Left lung (tissue), 4 donors: ENCODE measurements at regions not wholly inside any gene's neighbourhood (a gene's known extent, or its start where the extent isn't known, plus 50 kb on each side); places are given as distances from the start of the nearest gene placed in this dataset.
"Not testable (repeated sequence)": the region's sequence is repeated elsewhere in the genome, so short reads cannot be mapped to it uniquely, and the experiment has no call there.

Experiments used
- ATAC-seq: fragments of 200-7000 bp; cut with Tn5 transposase; one replicate; pipeline ENCODE4 v1.9.1; 2020; ENCODE audit warnings: moderate library complexity
- DNase-seq, 4 donors: peaks; one replicate each; pipeline ENCODE4 v3.0.0-alpha.2; 2013 to 2020
- H3K27ac ChIP-seq, 2 donors: fragments of 200-600 bp; sonication (generic) in 1 of 2; one replicate each; pipeline versions ENCODE4 v1.5.0 to v1.8.0; 2020 to 2021
- H3K27me3 ChIP-seq, 2 donors: fragments of 200-600 bp; sonication (generic) in 1 of 2; one replicate each; pipeline versions ENCODE4 v1.5.0 to v1.8.0; 2020 to 2021
- H3K36me3 ChIP-seq, 2 donors: fragments of 200-600 bp; sonication (generic) in 1 of 2; one replicate each; pipeline versions ENCODE4 v1.5.0 to v1.8.0; 2020 to 2021
- H3K4me1 ChIP-seq, 2 donors: fragments of 200-600 bp; one replicate each; pipeline ENCODE4 v1.8.0; 2021
- H3K4me3 ChIP-seq, 2 donors: fragments of 200-600 bp; sonication (generic) in 1 of 2; one replicate each; pipeline versions ENCODE4 v1.5.0 to v1.8.0; 2020 to 2021; ENCODE audit warnings: mild to moderate bottlenecking in 1 of 2
- H3K9me3 ChIP-seq, 2 donors: fragments of 200-600 bp; sonication (generic) in 1 of 2; one replicate each; pipeline versions ENCODE4 v1.5.0 to v1.8.0; 2020 to 2021
- intact Hi-C, 2 donors: fragments of 100-400 bp; cut with DNase I; formaldehyde crosslinking; loops; one replicate each; pipeline versions ENCODE4 v1.11.2 to v1.14.2; 2022
- donor health status: DM: no; HTN: yes; CAD: no.
- donor health status: DM: no; HTN: no; CAD: no.

GRCh38 chr16:88231839-88232238 lies 150.9 kb upstream of the ZNF469 start:
- peaks cover 0 to 18% of the 10 kb centered on the region in 2 donors for H3K27me3 ChIP-seq
- H3K36me3 ChIP-seq, H3K9me3 ChIP-seq, ATAC-seq, DNase-seq, intact Hi-C loops, H3K4me1 ChIP-seq, H3K4me3 ChIP-seq, H3K27ac ChIP-seq: not testable (repeated sequence)

- DNase-seq, H3K9me3 ChIP-seq, H3K36me3 ChIP-seq, H3K27ac ChIP-seq, H3K4me1 ChIP-seq, intact Hi-C loops, H3K4me3 ChIP-seq, ATAC-seq: not testable (repeated sequence)
- peaks cover 0 to 19% of the 10 kb centered on the region in 2 donors for H3K27me3 ChIP-seq
These were observed 150.1 kb upstream of the ZNF469 start for GRCh38 chr16:88232401-88233258.

- H3K4me3 ChIP-seq, DNase-seq, H3K4me1 ChIP-seq, ATAC-seq, H3K9me3 ChIP-seq, intact Hi-C loops, H3K36me3 ChIP-seq: not testable (repeated sequence)
- H3K27ac ChIP-seq = peak overlapping the region; percentile 48 to 53
- peaks cover 0 to 27% of the 10 kb centered on the region in 2 donors for H3K27me3 ChIP-seq
These were observed 148.9 kb upstream of the ZNF469 start for GRCh38 chr16:88233621-88234420.

- DNase-seq (peak in 2 of 4 donors; percentile 20 to 28), ATAC-seq (peak; percentile 71)
- H3K4me3 ChIP-seq, H3K4me1 ChIP-seq, intact Hi-C loops, H3K9me3 ChIP-seq, H3K36me3 ChIP-seq: not testable (repeated sequence)
- peak overlapping the region; percentile 48 to 56 for H3K27ac ChIP-seq
- peaks cover 0 to 27% of the 10 kb centered on the region in 2 donors for H3K27me3 ChIP-seq
These were observed 148.1 kb upstream of the ZNF469 start for GRCh38 chr16:88234421-88235271.

- intact Hi-C loops, H3K36me3 ChIP-seq, ATAC-seq, H3K4me3 ChIP-seq, H3K9me3 ChIP-seq, H3K4me1 ChIP-seq, H3K27ac ChIP-seq, DNase-seq: not testable (repeated sequence)
- H3K27me3 ChIP-seq = peaks cover 0 to 29% of the 10 kb centered on the region in 2 donors
These were observed 147.1 kb upstream of the ZNF469 start for GRCh38 chr16:88235691-88236090.

- H3K4me1 ChIP-seq, H3K27ac ChIP-seq, H3K4me3 ChIP-seq, intact Hi-C loops, ATAC-seq, H3K9me3 ChIP-seq, H3K36me3 ChIP-seq: not testable (repeated sequence)
- peak in 1 of 4 donors; percentile 41 for DNase-seq
- peaks cover 0 to 34% of the 10 kb centered on the region in 2 donors for H3K27me3 ChIP-seq
These were observed 146.5 kb upstream of the ZNF469 start for GRCh38 chr16:88236229-88236628.

- H3K27ac ChIP-seq, H3K4me3 ChIP-seq, intact Hi-C loops, H3K36me3 ChIP-seq, H3K9me3 ChIP-seq, ATAC-seq, H3K4me1 ChIP-seq: not testable (repeated sequence)
- peaks cover 0 to 35% of the 10 kb centered on the region in 2 donors for H3K27me3 ChIP-seq
- DNase-seq = peak in 1 of 4 donors; percentile 54
These were observed 145.4 kb upstream of the ZNF469 start for GRCh38 chr16:88237314-88237713.

GRCh38 chr16:88237761-88238415 lies 144.9 kb upstream of the ZNF469 start:
- H3K9me3 ChIP-seq, ATAC-seq, H3K4me3 ChIP-seq, DNase-seq, H3K4me1 ChIP-seq, intact Hi-C loops, H3K36me3 ChIP-seq: not testable (repeated sequence)
- Histone ChIP-seq H3K27ac (peak overlapping the region in 1 of 2 donors; percentile 36), H3K27me3 (peaks cover 0 to 30% of the 10 kb centered on the region in 2 donors)

GRCh38 chr16:88238732-88239274 lies 144.0 kb upstream of the ZNF469 start:
- intact Hi-C loops, H3K36me3 ChIP-seq, H3K4me3 ChIP-seq, H3K4me1 ChIP-seq, H3K9me3 ChIP-seq: not testable (repeated sequence)
- DNase-seq (peak; percentile 51 to 94 (median 85)), ATAC-seq (peak; percentile 81)
- H3K27ac ChIP-seq = peak overlapping the region in 1 of 2 donors; percentile 36
- H3K27me3 ChIP-seq = peaks cover 0 to 28% of the 10 kb centered on the region in 2 donors

GRCh38 chr16:88240118-88240517 lies 142.6 kb upstream of the ZNF469 start:
- H3K9me3 ChIP-seq, H3K36me3 ChIP-seq, H3K27ac ChIP-seq, H3K4me3 ChIP-seq, H3K4me1 ChIP-seq, DNase-seq, intact Hi-C loops: not testable (repeated sequence)
- H3K27me3 ChIP-seq = peaks cover 0 to 24% of the 10 kb centered on the region in 2 donors
- peak; percentile 9 for ATAC-seq

GRCh38 chr16:88240776-88241175 lies 142.0 kb upstream of the ZNF469 start:
- H3K4me1 ChIP-seq, H3K27ac ChIP-seq, intact Hi-C loops, H3K36me3 ChIP-seq, H3K4me3 ChIP-seq, H3K9me3 ChIP-seq, ATAC-seq: not testable (repeated sequence)
- H3K27me3 ChIP-seq = peaks cover 0 to 18% of the 10 kb centered on the region in 2 donors
- peak in 1 of 4 donors; percentile 61 for DNase-seq
